Progenitor cell of endocrine pancreas (in vitro differentiated cells): ENCODE measurements at regions not wholly inside any gene's neighbourhood (a gene's known extent, or its start where the extent isn't known, plus 50 kb on each side); places are given as distances from the start of the nearest gene placed in this dataset.
"Not testable (repeated sequence)": the region's sequence is repeated elsewhere in the genome, so short reads cannot be mapped to it uniquely, and the experiment has no call there.

Source experiments
- DNase-seq: peaks from one replicate; pipeline ENCODE4 v3.0.0; 2021; ENCODE audit warnings: low spot score; ENCODE audit not compliant: unreplicated experiment
- H3K27ac Mint-ChIP-seq: 2 replicates; pipeline ENCODE4 v1.8.0; 2021; ENCODE audit warnings: mild to moderate bottlenecking, moderate library complexity, mixed read lengths
- H3K27me3 Mint-ChIP-seq: 2 replicates; pipeline ENCODE4 v1.8.0; 2021; ENCODE audit warnings: mixed read lengths
- H3K36me3 Mint-ChIP-seq: 2 replicates; pipeline ENCODE4 v1.8.0; 2022; ENCODE audit warnings: mixed read lengths; ENCODE audit not compliant: insufficient read depth
- H3K4me1 Mint-ChIP-seq: 2 replicates; pipeline ENCODE4 v1.8.0; 2021; ENCODE audit warnings: low read depth, mixed read lengths
- H3K4me3 Mint-ChIP-seq: 2 replicates; pipeline ENCODE4 v1.8.0; 2021; ENCODE audit warnings: low read depth, mild to moderate bottlenecking, moderate library complexity, mixed read lengths
- H3K9me3 Mint-ChIP-seq: 2 replicates; pipeline ENCODE4 v1.8.0; 2021; ENCODE audit warnings: low read depth, mixed read lengths
- CTCF ChIP-seq: fragments of 200-600 bp; sonication (generic); IDR thresholded peaks from one replicate; pipeline ENCODE4 v1.5.0; 2021; ENCODE audit warnings: antibody characterized with exemption, mild to moderate bottlenecking; ENCODE audit not compliant: unreplicated experiment

GRCh38 chr6:133807501-133807900 lies 81.4 kb upstream of the TCF21 start:
- Mint-ChIP-seq H3K36me3 (no peaks in the 10 kb centered on the region), H3K27me3 (no peaks in the 10 kb centered on the region), H3K27ac (no peak overlapping the region), H3K4me3 (no peak overlapping the region), H3K9me3 (peaks cover 6% of the 10 kb centered on the region), H3K4me1 (no peaks in the 10 kb centered on the region)
- TF ChIP-seq CTCF = no peak
- DNase-seq = no peak

- H3K4me3 Mint-ChIP-seq = no peak overlapping the region
Observed at GRCh38 chr6:133809406-133809805, 79.5 kb upstream of the TCF21 start.

GRCh38 chr6:133811557-133811956 lies 77.4 kb upstream of the TCF21 start:
- H3K27me3 Mint-ChIP-seq = peaks cover 5% of the 10 kb centered on the region
- DNase-seq = no peak
- no peak for TF ChIP-seq CTCF
- no peaks in the 10 kb centered on the region for H3K4me1 Mint-ChIP-seq
- no peak overlapping the region for H3K27ac Mint-ChIP-seq
- H3K36me3 Mint-ChIP-seq = no peaks in the 10 kb centered on the region
- H3K9me3 Mint-ChIP-seq = peaks cover 6% of the 10 kb centered on the region
- H3K4me3 Mint-ChIP-seq = no peak overlapping the region

More at GRCh38 chr6:133809406-133809805, 79.5 kb upstream of the TCF21 start:
- H3K27ac Mint-ChIP-seq = no peak overlapping the region
- no peaks in the 10 kb centered on the region for H3K4me1 Mint-ChIP-seq
- H3K27me3 Mint-ChIP-seq = no peaks in the 10 kb centered on the region
- no peaks in the 10 kb centered on the region for H3K36me3 Mint-ChIP-seq
- DNase-seq = no peak
- H3K9me3 Mint-ChIP-seq = peaks cover 6% of the 10 kb centered on the region
- no peak for TF ChIP-seq CTCF

- not testable (repeated sequence) for H3K27ac Mint-ChIP-seq, H3K27me3 Mint-ChIP-seq, H3K4me1 Mint-ChIP-seq, H3K9me3 Mint-ChIP-seq, H3K4me3 Mint-ChIP-seq, DNase-seq, H3K36me3 Mint-ChIP-seq
Observed at GRCh38 chr6:133812446-133812845, 76.5 kb upstream of the TCF21 start.

GRCh38 chr6:133814238-133814637 lies 74.7 kb upstream of the TCF21 start:
- Mint-ChIP-seq H3K36me3 (no peaks in the 10 kb centered on the region), H3K4me3 (no peak overlapping the region), H3K9me3 (peaks cover 6% of the 10 kb centered on the region), H3K27me3 (peaks cover 5% of the 10 kb centered on the region), H3K4me1 (no peaks in the 10 kb centered on the region), H3K27ac (no peak overlapping the region)
- TF ChIP-seq CTCF = no peak
- no peak for DNase-seq

- H3K27ac Mint-ChIP-seq = peak overlapping the region; percentile 56
- TF ChIP-seq CTCF = no peak
- no peaks in the 10 kb centered on the region for H3K36me3 Mint-ChIP-seq
- peaks cover 6% of the 10 kb centered on the region for H3K9me3 Mint-ChIP-seq
- H3K4me1 Mint-ChIP-seq = no peaks in the 10 kb centered on the region
- H3K4me3 Mint-ChIP-seq = no peak overlapping the region
- no peak for DNase-seq
- peaks cover 5% of the 10 kb centered on the region for H3K27me3 Mint-ChIP-seq
Observed at GRCh38 chr6:133814797-133815196, 74.1 kb upstream of the TCF21 start.
